ENCODE measurements at regions not wholly inside any gene's neighbourhood (a gene's known extent, or its start where the extent isn't known, plus 50 kb on each side); places are given as distances from the start of the nearest gene placed in this dataset.
"Not testable (repeated sequence)": the region's sequence is repeated elsewhere in the genome, so short reads cannot be mapped to it uniquely, and the experiment has no call there.

DNA sequence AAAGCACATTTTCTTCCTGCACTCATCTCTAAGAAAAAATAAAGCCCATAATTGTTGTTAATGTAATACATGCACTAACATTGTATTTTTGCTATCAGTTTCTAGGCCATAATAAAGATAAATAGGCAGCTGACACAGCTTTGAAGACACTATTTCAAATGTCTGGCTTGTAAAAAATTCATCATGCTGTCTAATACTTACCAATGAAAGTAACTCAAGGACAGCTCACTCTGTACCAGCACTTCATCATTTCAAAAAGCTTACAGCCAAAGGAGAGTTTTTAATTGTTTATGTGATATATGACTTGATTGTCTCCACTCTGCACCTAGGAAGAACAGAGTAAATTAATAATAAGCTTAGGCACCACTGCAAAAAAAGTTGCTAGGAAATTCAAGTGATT, 1423.3 kb upstream of the PCDH20 start:
- DNase-seq (ENCODE audit: low read depth in 3 of 3), result no peak

GRCh38 chr13:62837895-62838294, 1422.2 kb upstream of the PCDH20 start:
- no peak for DNase-seq (ENCODE audit: low read depth in 3 of 3)

- no peak for DNase-seq (ENCODE audit: low read depth in 3 of 3)
Observed at GRCh38 chr13:62829486-62829885, 1413.8 kb upstream of the PCDH20 start.

- no peak for DNase-seq (ENCODE audit: low read depth in 3 of 3)
Observed at GRCh38 chr13:62799931-62800436, 1384.3 kb upstream of the PCDH20 start.

GRCh38 chr13:62799038-62799535, 1383.4 kb upstream of the PCDH20 start:
- no peak for DNase-seq (ENCODE audit: low read depth in 3 of 3)

- DNase-seq (ENCODE audit: low read depth in 3 of 3), result no peak
Observed at GRCh38 chr13:62793850-62794249, 1378.2 kb upstream of the PCDH20 start.

GRCh38 chr13:62781866-62782265, 1366.2 kb upstream of the PCDH20 start:
- DNase-seq (ENCODE audit: low read depth in 3 of 3), result no peak

- no peak for DNase-seq (ENCODE audit: low read depth in 3 of 3)
Observed at GRCh38 chr13:62779161-62779560, 1363.5 kb upstream of the PCDH20 start.

GRCh38 chr13:62767473-62767872, 1351.8 kb upstream of the PCDH20 start:
- no peak for DNase-seq (ENCODE audit: low read depth in 3 of 3)

GRCh38 chr13:62760724-62761123, 1345.1 kb upstream of the PCDH20 start:
- no peak for DNase-seq (ENCODE audit: low read depth in 3 of 3)

- DNase-seq (ENCODE audit: low read depth in 3 of 3), result no peak
Observed at GRCh38 chr13:62747629-62748028, 1332.0 kb upstream of the PCDH20 start.

GRCh38 chr13:62747152-62747551, 1331.5 kb upstream of the PCDH20 start:
- DNase-seq (ENCODE audit: low read depth in 3 of 3), result no peak

DNA sequence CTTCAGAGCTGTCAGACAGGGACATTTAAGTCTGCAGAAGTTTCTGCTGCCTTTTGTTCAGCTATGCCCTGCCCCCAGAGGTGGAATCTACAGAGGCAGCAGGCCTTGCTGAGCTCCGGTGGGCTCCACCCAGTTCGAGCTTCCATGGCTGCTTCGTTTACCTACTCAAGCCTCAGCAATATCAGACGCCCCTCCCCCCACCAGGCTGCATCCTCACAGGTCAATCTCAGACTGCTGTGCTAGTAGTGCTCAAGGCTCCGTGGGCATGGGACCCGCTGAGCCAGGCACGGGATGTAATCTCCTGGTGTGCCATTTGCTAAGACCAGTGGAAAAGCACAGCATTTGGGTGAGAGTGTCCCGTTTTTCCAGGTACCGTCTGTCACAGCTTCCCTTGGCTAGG, 1314.1 kb upstream of the PCDH20 start:
- DNase-seq (ENCODE audit: low read depth in 3 of 3), result not testable (repeated sequence)

DNA sequence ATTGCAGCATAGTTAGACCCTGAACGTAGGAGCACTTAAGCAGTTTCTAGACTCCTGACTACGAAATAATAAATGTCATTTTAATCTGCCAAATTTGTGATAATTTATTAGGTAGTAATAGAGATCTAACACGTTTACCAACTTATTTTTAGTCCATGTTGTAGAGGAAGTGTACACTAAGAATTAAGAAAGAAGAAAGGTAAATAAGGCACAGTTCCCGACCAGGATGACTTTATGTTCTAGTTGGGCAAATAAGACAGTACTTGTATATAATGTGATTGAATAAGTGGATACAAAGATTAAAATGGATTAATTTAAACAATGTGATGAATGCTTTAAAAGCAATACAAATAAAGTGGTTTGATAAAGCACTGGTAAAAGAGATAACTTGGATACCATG, 1306.2 kb upstream of the PCDH20 start:
- no peak for DNase-seq (ENCODE audit: low read depth in 3 of 3)

GRCh38 chr13:62711948-62712347, 1296.3 kb upstream of the PCDH20 start:
- not testable (repeated sequence) for DNase-seq (ENCODE audit: low read depth in 3 of 3)

- no peak for DNase-seq (ENCODE audit: low read depth in 3 of 3)
Observed at GRCh38 chr13:62710787-62711186, 1295.1 kb upstream of the PCDH20 start.

DNA sequence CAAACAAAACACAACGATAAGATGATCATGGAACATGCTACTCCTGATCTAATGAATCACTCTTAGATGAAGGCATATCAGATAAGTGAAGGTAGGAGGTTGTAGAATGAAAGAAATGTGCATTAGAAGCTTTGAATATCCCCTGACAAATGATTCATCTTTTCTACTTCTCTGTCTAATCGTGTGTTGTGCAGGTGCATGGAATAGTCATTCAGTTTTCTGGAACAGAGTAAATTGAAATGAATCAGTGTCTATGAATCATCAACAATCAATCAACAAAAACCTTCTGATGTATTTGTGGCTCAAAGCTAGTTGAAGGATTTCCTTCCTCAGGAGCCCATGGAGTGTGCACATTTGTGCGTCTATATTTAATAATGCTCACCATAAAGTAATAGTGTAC, 1290.4 kb upstream of the PCDH20 start:
- DNase-seq (ENCODE audit: low read depth in 3 of 3), result no peak

DNA sequence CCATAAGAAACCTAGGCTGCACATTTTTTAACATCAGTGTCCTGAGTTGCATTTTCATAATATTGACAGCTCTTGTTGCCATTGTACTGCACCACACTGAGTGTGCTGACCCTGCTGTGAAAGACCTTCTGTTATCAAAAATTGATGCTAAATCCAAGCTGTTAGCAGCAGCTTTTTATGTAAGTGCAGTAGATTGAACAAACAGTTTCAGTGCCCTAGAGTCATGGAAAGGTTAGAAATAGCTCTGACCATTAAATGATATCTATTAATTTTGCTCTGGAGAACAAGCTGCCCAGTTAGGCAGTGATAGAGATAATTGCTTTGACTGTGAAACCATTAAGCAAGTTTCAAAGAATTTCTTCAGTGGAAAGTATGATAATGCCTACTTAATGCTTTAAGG, 1289.2 kb upstream of the PCDH20 start:
- DNase-seq (ENCODE audit: low read depth in 3 of 3), result no peak

- no peak for DNase-seq (ENCODE audit: low read depth in 3 of 3)
Observed at GRCh38 chr13:62702502-62702901, 1286.9 kb upstream of the PCDH20 start.

DNA sequence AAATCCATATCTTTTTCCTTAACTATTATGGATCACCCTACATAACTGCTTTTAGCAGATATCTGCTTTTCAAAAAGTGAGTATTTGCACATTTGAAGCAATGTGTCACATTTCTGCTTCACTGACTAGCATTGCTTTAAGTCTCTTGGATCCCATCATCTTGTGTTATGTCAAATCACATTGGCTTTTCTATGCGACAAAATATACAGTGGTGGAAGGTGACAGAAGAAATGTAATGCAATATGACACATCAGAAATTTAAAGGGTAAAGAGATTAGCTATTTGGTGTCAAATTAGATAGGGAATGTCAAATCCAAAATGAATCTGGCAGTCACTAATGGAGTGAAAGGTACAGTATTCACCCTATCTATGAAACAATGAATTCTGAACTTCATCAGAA, 1282.1 kb upstream of the PCDH20 start:
- no peak for DNase-seq (ENCODE audit: low read depth in 3 of 3)

DNA sequence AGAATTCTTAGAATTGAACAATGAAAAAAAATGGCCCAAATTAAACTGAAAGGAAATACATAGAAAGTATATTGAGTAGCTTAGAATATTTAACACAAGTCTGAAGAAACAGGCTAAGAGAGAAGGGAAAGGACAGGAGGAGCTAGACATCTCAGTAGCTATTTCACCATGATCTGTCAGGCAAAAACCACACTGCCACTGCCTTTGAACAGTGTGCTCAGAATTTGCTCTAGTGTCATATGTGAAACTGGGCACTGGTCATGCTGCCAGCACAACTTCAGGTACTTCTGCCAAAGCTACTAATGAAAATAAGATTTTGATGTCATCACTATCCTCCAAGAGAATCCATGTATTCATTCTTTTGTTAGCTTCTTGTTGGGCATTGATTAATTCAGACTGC, 1280.8 kb upstream of the PCDH20 start:
- DNase-seq (ENCODE audit: low read depth in 3 of 3), result no peak

DNA sequence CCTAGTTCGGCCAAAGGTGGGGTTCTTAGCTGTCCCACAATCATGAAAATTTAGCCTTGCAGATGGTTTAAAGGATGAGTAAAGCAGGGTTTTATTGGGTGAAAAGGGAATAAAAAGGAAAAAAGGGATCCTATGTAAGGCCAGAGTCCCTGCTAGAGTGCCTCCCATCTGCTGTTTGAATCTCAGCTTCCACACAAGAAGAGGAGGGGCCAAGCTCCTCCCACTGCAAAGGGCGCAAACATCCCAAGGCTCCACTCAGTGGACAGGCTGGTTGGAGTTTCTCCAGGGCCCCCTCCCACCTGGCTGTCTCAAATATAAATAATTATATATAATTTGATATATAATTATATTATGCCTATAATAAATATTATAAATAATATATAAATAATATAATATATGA, 1272.1 kb upstream of the PCDH20 start:
- no peak for DNase-seq (ENCODE audit: low read depth in 3 of 3)

DNA sequence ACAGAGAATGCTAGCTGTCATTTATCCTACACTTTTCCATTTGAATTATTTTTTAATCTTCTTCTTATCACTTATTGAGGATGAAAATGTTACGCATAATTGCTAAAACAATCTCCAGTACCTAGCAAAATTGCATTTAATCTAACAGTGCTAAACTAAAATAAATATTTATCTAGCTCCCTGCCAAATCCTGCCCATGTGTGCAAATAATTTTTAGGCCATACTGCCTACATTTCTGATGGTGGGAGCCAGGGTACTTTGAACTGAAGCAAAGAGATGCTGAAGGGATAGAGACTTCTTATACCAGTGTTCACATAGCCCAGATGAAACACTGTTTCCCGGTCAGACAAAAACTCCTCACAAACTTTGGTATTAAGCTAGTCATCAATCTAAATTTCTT, 1268.7 kb upstream of the PCDH20 start:
- DNase-seq (ENCODE audit: low read depth in 3 of 3), result no peak

- DNase-seq (ENCODE audit: low read depth in 3 of 3), result no peak
Observed at GRCh38 chr13:62682788-62683187, 1267.1 kb upstream of the PCDH20 start.
